Suprapubic skin (tissue), 4 donors: ENCODE measurements at regions not wholly inside any gene's neighbourhood (a gene's known extent, or its start where the extent isn't known, plus 50 kb on each side); places are given as distances from the start of the nearest gene placed in this dataset.

Source experiments
- DNase-seq, 2 donors: peaks; one replicate each; pipeline ENCODE4 v3.0.0-alpha.2; 2019; ENCODE audit warnings: low spot score in 2 of 2
- H3K27ac ChIP-seq: fragments of 200-600 bp; sonication (generic); one replicate; pipeline ENCODE4 v1.5.1; 2019
- H3K27me3 ChIP-seq: fragments of 200-600 bp; sonication (generic); one replicate; pipeline ENCODE4 v1.5.1; 2019
- H3K36me3 ChIP-seq: fragments of 200-600 bp; sonication (generic); one replicate; pipeline ENCODE4 v1.5.1; 2019
- H3K4me1 ChIP-seq: fragments of 200-600 bp; sonication (generic); one replicate; pipeline ENCODE4 v1.5.1; 2019
- H3K4me3 ChIP-seq: fragments of 200-600 bp; sonication (generic); one replicate; pipeline ENCODE4 v1.5.1; 2019; ENCODE audit warnings: mild to moderate bottlenecking
- H3K9me3 ChIP-seq: fragments of 200-600 bp; sonication (generic); one replicate; pipeline ENCODE4 v1.5.1; 2019
- CTCF ChIP-seq, 2 donors: fragments of 200-600 bp in 1 of 2; fragments of 450-650 bp in 1 of 2; sonication (generic) in 1 of 2; IDR thresholded peaks; one replicate each; pipeline ENCODE4 v1.5.1; 2016 to 2019; ENCODE audit warnings: antibody characterized with exemption in 2 of 2, mild to moderate bottlenecking in 1 of 2, moderate library complexity in 1 of 2
- EP300 ChIP-seq: sonication (generic); formaldehyde crosslinking; IDR thresholded peaks from one replicate; pipeline ENCODE4 v1.6.1; 2017; ENCODE audit warnings: antibody characterized with exemption
- POLR2A ChIP-seq, 2 donors: fragments of 450-650 bp; IDR thresholded peaks; one replicate each; pipeline ENCODE4 v1.6.1; 2017; ENCODE audit warnings: antibody characterized with exemption in 2 of 2, mild to moderate bottlenecking in 2 of 2, moderate library complexity in 2 of 2
- POLR2AphosphoS5 ChIP-seq, 3 donors: sonication (generic); formaldehyde crosslinking; IDR thresholded peaks; one replicate each; pipeline ENCODE4 v1.6.1; 2017; ENCODE audit warnings: antibody characterized with exemption in 3 of 3
- WGBS: methylation state at CpG from one replicate; pipeline ENCODE4 v1.1.5; 2018; 5-methylcytosine and 5-hydroxymethylcytosine counted together

GRCh38 chr5:61625681-61626621 lies 293.9 kb downstream of the ZSWIM6 start:
- peak; percentile 74 to 84 for DNase-seq
- peaks cover 29% of the 10 kb centered on the region for H3K4me1 ChIP-seq
- H3K27me3 ChIP-seq: no peaks in the 10 kb centered on the region
- no peaks in the 10 kb centered on the region for H3K36me3 ChIP-seq
- peak overlapping the region; percentile 75 for H3K27ac ChIP-seq
- peak overlapping the region; percentile 74 for H3K4me3 ChIP-seq
- no peak for TF ChIP-seq EP300
- no peak for TF ChIP-seq POLR2AphosphoS5 (IDR thresholded peaks at IDR 0.05)
- TF ChIP-seq POLR2A (IDR thresholded peaks at IDR 0.05): no peak
- TF ChIP-seq CTCF (IDR thresholded peaks at IDR 0.05): no peak
- no peaks in the 10 kb centered on the region for H3K9me3 ChIP-seq
- WGBS: 23% methylated on average over 32 of the region's 76 CpGs

DNA sequence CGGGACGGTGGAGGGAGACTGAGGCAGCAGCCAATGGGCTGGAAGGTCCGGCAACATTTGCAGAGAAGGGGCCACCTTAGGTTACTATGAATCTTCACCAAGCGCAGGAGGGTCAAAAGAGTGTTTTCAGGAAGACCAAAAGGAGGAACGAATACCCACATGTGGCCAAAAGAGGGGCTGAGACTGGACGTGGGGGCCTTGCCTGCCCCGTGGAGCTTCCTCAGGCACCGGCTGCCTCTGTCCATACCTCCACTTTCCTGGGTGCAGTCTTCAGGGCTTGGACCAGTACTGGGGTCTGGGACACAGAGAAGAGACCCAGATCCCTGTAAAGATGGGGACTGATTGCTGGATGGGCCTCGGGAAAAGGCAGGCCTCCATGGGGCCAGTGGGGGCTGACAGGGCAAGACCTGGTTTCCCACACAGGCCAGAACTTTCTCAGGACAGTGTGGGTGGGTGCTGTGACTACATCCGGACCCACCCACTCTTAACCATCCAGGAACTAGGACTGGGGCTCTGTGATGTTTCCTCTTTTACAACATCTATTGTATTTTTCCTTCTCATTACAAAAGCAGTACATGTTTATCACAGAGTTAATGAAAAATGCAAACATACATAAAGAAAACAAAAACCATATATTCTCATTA lies 294.7 kb downstream of the ZSWIM6 start:
- 66% methylated on average over 10 of the region's 10 CpGs for WGBS
- Histone ChIP-seq H3K4me3 (peak overlapping the region; percentile 74), H3K4me1 (peaks cover 25% of the 10 kb centered on the region), H3K27me3 (no peaks in the 10 kb centered on the region), H3K36me3 (no peaks in the 10 kb centered on the region), H3K27ac (peak overlapping the region; percentile 75), H3K9me3 (no peaks in the 10 kb centered on the region)
- TF ChIP-seq EP300: no peak
- no peak for TF ChIP-seq CTCF (IDR thresholded peaks at IDR 0.05)
- no peak for TF ChIP-seq POLR2AphosphoS5 (IDR thresholded peaks at IDR 0.05)
- no peak for TF ChIP-seq POLR2A (IDR thresholded peaks at IDR 0.05)
- no peak for DNase-seq

DNA sequence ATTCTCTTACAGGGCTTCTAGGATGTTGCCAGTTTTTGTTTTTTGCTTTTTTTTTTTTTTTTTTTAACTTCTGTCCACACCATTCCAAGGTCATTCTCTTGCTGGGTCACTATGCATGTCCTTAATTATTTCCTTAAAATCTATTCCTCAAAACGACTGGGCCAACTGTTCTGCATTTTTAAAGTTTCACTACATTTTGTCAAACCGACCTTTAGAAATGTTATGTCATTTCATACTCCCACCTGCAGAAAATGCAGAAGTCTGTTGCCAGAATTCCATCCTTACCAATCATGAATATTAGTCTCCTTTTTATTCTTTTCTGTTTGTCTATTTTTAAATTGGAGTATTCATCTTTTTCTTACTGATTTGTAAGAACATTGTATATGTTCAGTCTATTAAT lies 295.5 kb downstream of the ZSWIM6 start:
- H3K27me3 ChIP-seq: no peaks in the 10 kb centered on the region
- H3K27ac ChIP-seq: no peak overlapping the region
- 62% methylated on average over 2 of the region's 2 CpGs for WGBS
- H3K36me3 ChIP-seq: no peaks in the 10 kb centered on the region
- DNase-seq: no peak
- peaks cover 27% of the 10 kb centered on the region for H3K4me1 ChIP-seq
- no peaks in the 10 kb centered on the region for H3K9me3 ChIP-seq
- no peak overlapping the region for H3K4me3 ChIP-seq
- TF ChIP-seq POLR2A (IDR thresholded peaks at IDR 0.05) (no peak), CTCF (IDR thresholded peaks at IDR 0.05) (no peak), POLR2AphosphoS5 (IDR thresholded peaks at IDR 0.05) (no peak), EP300 (no peak)

GRCh38 chr5:61630908-61631307 lies 298.9 kb downstream of the ZSWIM6 start:
- TF ChIP-seq CTCF (IDR thresholded peaks at IDR 0.05) (no peak), POLR2AphosphoS5 (IDR thresholded peaks at IDR 0.05) (no peak), POLR2A (IDR thresholded peaks at IDR 0.05) (no peak), EP300 (no peak)
- Histone ChIP-seq H3K27me3 (no peaks in the 10 kb centered on the region), H3K4me1 (peaks cover 12% of the 10 kb centered on the region), H3K36me3 (no peaks in the 10 kb centered on the region), H3K9me3 (no peaks in the 10 kb centered on the region), H3K27ac (peak overlapping the region; percentile 7), H3K4me3 (no peak overlapping the region)
- WGBS: 85% methylated on average over 2 of the region's 2 CpGs
- no peak for DNase-seq

DNA sequence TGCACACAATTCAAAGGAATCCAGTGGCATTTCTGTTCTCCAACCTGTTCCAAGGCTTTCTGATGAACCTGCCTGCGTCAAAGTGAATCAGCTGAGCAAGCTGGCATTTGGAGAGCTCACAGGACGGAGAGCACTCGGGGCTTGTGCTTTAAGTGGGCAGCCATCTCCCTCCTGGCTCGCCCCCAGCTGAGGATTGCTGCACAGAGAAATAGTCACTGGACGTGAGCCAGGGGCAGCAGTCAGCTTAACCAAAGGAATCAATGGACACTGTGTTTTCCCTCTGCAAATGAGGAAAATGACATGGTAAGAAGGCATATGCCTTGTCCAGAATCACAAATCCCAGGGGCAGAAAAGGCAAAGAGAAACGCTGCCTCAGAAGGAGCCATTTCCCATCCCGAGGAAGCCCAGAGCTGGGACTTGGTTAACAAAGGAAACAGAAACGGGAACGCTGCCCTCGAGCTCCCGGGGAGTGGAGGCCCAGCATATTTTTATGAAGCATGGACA lies 299.4 kb downstream of the ZSWIM6 start:
- no peaks in the 10 kb centered on the region for H3K9me3 ChIP-seq
- no peaks in the 10 kb centered on the region for H3K36me3 ChIP-seq
- DNase-seq: no peak
- 59% methylated on average over 11 of the region's 11 CpGs for WGBS
- peak overlapping the region; percentile 8 for H3K27ac ChIP-seq
- H3K4me3 ChIP-seq: no peak overlapping the region
- no peaks in the 10 kb centered on the region for H3K27me3 ChIP-seq
- TF ChIP-seq POLR2AphosphoS5 (IDR thresholded peaks at IDR 0.05) (no peak), POLR2A (IDR thresholded peaks at IDR 0.05) (no peak), EP300 (no peak), CTCF (IDR thresholded peaks at IDR 0.05) (no peak)
- peaks cover 6% of the 10 kb centered on the region for H3K4me1 ChIP-seq
